Liver (tissue), 8 donors: ENCODE measurements at regions not wholly inside any gene's neighbourhood (a gene's known extent, or its start where the extent isn't known, plus 50 kb on each side); places are given as distances from the start of the nearest gene placed in this dataset.

Experiments
- DNase-seq: peaks from one replicate; pipeline ENCODE4 v3.0.0-alpha.2; 2017; ENCODE audit warnings: low spot score
- H3K27ac ChIP-seq, 2 donors: one replicate each; pipeline ENCODE4 v1.7.0; 2013; ENCODE audit warnings: inconsistent platforms in 2 of 2, low read length in 2 of 2, control low read depth in 1 of 2, low read depth in 1 of 2, mild to moderate bottlenecking in 1 of 2
- H3K27me3 ChIP-seq, 4 donors: one replicate each; pipeline versions ENCODE4 v1.6.1 to v1.7.0; 2013; ENCODE audit warnings: low read length in 3 of 4, inconsistent platforms in 1 of 4, mild to moderate bottlenecking in 1 of 4, moderate library complexity in 1 of 4; ENCODE audit not compliant: control insufficient read depth in 4 of 4, insufficient read depth in 4 of 4
- H3K36me3 ChIP-seq, 4 donors: one replicate each; pipeline versions ENCODE4 v1.6.1 to v1.7.0; 2013; ENCODE audit warnings: low read length in 3 of 4, mild to moderate bottlenecking in 3 of 4, low read depth in 1 of 4, moderate library complexity in 1 of 4; ENCODE audit not compliant: control insufficient read depth in 4 of 4, insufficient read depth in 3 of 4
- H3K4me1 ChIP-seq, 4 donors: one replicate each; pipeline versions ENCODE4 v1.6.1 to v1.7.0; 2013; ENCODE audit warnings: low read length in 3 of 4, mild to moderate bottlenecking in 3 of 4, moderate library complexity in 1 of 4; ENCODE audit not compliant: control insufficient read depth in 4 of 4, insufficient read depth in 4 of 4
- H3K4me3 ChIP-seq, 3 donors: one replicate each; pipeline versions ENCODE4 v1.6.1 to v1.7.0; 2013; ENCODE audit warnings: low read length in 3 of 3, control low read depth in 1 of 3, low read depth in 1 of 3, mild to moderate bottlenecking in 1 of 3
- H3K9ac ChIP-seq, 2 donors: one replicate each; pipeline ENCODE4 v1.7.0; 2013; ENCODE audit warnings: low read length in 2 of 2, mild to moderate bottlenecking in 2 of 2, moderate library complexity in 2 of 2, control low read depth in 1 of 2, low read depth in 1 of 2
- H3K9me3 ChIP-seq, 4 donors: one replicate each; pipeline versions ENCODE4 v1.6.1 to v1.7.0; 2013; ENCODE audit warnings: low read length in 3 of 4; ENCODE audit not compliant: control insufficient read depth in 4 of 4
- EGR1 ChIP-seq, 2 donors: IDR thresholded peaks; 2 replicates each; pipeline ENCODE4 v1.6.1; 2016 to 2018; ENCODE audit warnings: antibody characterized with exemption in 2 of 2, low read depth in 2 of 2
- FOXA1 ChIP-seq: IDR thresholded peaks from 2 replicates; pipeline ENCODE4 v1.6.1; 2016; ENCODE audit warnings: antibody characterized with exemption
- FOXA2 ChIP-seq: IDR thresholded peaks from 2 replicates; pipeline ENCODE4 v1.6.1; 2016; ENCODE audit warnings: antibody characterized with exemption
- GABPA ChIP-seq, 2 donors: IDR thresholded peaks in 1 of 2; conservative IDR thresholded peaks in 1 of 2; 2 replicates each; pipeline ENCODE4 v1.6.1; 2016; ENCODE audit warnings: antibody characterized with exemption in 2 of 2, mild to moderate bottlenecking in 1 of 2, moderate library complexity in 1 of 2
- HNF4A ChIP-seq, 2 donors: conservative IDR thresholded peaks; 2 replicates each; pipeline ENCODE4 v1.6.1; 2016; ENCODE audit warnings: antibody characterized with exemption in 2 of 2, mild to moderate bottlenecking in 2 of 2
- HNF4G ChIP-seq: IDR thresholded peaks from 2 replicates; pipeline ENCODE4 v1.6.1; 2016; ENCODE audit warnings: antibody characterized with exemption
- JUND ChIP-seq, 2 donors: IDR thresholded peaks; 2 replicates each; pipeline ENCODE4 v1.6.1; 2016; ENCODE audit warnings: antibody characterized with exemption in 2 of 2
- NR2F2 ChIP-seq: IDR thresholded peaks from 2 replicates; pipeline ENCODE4 v1.6.1; 2016; ENCODE audit warnings: antibody characterized with exemption
- RAD21 ChIP-seq, 2 donors: IDR thresholded peaks; 2 replicates each; pipeline ENCODE4 v1.6.1; 2016; ENCODE audit warnings: antibody characterized with exemption in 2 of 2, mild to moderate bottlenecking in 2 of 2
- RXRA ChIP-seq, 2 donors: IDR thresholded peaks; 2 replicates each; pipeline ENCODE4 v1.6.1; 2017 to 2018; ENCODE audit warnings: antibody characterized with exemption in 2 of 2, mild to moderate bottlenecking in 1 of 2
- SP1 ChIP-seq: IDR thresholded peaks from 2 replicates; pipeline ENCODE4 v1.6.1; 2018; ENCODE audit warnings: antibody characterized with exemption, mild to moderate bottlenecking
- TAF1 ChIP-seq: conservative IDR thresholded peaks from 2 replicates; pipeline ENCODE4 v1.6.1; 2016; ENCODE audit warnings: antibody characterized with exemption, mild to moderate bottlenecking
- YY1 ChIP-seq: IDR thresholded peaks from 2 replicates; pipeline ENCODE4 v1.6.1; 2016; ENCODE audit warnings: antibody characterized with exemption, mild to moderate bottlenecking
- WGBS: extraction: QIAGEN DNeasy Blood & Tissue Kit; methylation state at CpG from one replicate; pipeline ENCODE4 v1.1.7; 2013; 5-methylcytosine and 5-hydroxymethylcytosine counted together
- TF ChIP-seq, protein P1 (sequence below): IDR thresholded peaks from 2 replicates; pipeline ENCODE4 v1.6.1; 2016; ENCODE audit warnings: antibody characterized with exemption, mild to moderate bottlenecking
- TF ChIP-seq, protein P2 (sequence below): IDR thresholded peaks from 2 replicates; pipeline ENCODE4 v1.6.1; 2016; ENCODE audit warnings: antibody characterized with exemption
- TF ChIP-seq, protein P3 (sequence below): IDR thresholded peaks from 2 replicates; pipeline ENCODE4 v1.6.1; 2016; ENCODE audit warnings: antibody characterized with exemption
- TF ChIP-seq, protein P4 (sequence below): fragments of 150-350 bp; IDR thresholded peaks from 2 replicates; pipeline ENCODE4 v1.5.1; 2017; ENCODE audit warnings: improper control_type of control experiment, low read depth, low read length; ENCODE audit not compliant: missing input control
- TF ChIP-seq, protein P5 (sequence below): IDR thresholded peaks from 2 replicates; pipeline ENCODE4 v1.6.1; 2016; ENCODE audit warnings: antibody characterized with exemption
- donor health status: healthy.
- donor health status: healthy.
- donor health status: healthy.
- donor health status: healthy.
- donor health status: healthy.

DNA sequence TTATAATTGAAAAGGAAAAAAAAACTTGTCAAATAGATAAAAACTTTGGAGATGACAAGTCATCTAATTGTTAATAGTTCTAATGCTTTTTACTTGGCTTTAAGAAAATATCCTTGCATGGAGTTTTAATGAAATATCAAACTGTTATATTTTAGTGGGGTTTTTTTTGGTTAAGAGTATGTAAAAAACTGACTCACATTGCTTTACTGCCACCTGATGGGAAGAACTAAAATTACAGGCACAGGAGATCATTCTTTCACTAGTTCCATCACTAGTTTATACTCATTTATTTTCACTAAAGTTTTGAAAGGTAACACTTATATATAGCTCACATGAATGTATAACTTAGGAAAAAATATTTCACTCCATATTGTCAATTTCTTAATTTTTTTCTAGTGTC, 309.1 kb downstream of the LMBRD1 start (continued):
- TF ChIP-seq, protein P1, sequence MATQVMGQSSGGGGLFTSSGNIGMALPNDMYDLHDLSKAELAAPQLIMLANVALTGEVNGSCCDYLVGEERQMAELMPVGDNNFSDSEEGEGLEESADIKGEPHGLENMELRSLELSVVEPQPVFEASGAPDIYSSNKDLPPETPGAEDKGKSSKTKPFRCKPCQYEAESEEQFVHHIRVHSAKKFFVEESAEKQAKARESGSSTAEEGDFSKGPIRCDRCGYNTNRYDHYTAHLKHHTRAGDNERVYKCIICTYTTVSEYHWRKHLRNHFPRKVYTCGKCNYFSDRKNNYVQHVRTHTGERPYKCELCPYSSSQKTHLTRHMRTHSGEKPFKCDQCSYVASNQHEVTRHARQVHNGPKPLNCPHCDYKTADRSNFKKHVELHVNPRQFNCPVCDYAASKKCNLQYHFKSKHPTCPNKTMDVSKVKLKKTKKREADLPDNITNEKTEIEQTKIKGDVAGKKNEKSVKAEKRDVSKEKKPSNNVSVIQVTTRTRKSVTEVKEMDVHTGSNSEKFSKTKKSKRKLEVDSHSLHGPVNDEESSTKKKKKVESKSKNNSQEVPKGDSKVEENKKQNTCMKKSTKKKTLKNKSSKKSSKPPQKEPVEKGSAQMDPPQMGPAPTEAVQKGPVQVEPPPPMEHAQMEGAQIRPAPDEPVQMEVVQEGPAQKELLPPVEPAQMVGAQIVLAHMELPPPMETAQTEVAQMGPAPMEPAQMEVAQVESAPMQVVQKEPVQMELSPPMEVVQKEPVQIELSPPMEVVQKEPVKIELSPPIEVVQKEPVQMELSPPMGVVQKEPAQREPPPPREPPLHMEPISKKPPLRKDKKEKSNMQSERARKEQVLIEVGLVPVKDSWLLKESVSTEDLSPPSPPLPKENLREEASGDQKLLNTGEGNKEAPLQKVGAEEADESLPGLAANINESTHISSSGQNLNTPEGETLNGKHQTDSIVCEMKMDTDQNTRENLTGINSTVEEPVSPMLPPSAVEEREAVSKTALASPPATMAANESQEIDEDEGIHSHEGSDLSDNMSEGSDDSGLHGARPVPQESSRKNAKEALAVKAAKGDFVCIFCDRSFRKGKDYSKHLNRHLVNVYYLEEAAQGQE, result no peak

DNA sequence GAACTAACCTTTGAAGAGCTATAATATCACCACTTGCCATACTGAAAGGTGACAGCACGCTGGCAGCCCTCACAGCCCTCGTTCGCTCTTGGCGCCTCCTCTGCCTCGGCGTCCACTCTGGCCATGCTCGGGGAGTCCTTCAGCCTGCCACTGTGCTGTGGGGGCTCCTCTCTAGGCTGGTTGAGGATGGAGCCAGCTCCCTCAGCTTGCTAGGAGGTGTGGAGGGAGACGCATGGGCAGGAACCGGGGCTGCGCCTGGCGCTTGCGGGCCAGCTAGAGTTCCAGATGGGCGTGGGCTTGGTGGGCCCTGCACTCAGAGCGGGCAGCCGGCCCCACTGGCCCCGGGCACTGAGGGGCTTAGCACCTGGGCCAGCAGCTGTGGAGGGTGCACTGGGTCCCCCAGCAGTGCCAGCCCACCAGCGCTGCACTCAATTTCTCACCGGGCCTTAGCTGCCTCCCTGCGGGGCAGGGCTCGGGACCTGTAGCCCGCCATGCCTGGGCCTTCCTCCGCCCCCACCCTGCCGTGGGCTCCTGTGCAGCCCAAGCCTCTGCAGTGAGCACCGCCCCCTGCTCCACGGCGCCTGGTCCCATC, 329.7 kb downstream of the LMBRD1 start:
- TF ChIP-seq, protein P1, result no peak
- TF ChIP-seq SP1, result no peak
- TF ChIP-seq, protein P2, sequence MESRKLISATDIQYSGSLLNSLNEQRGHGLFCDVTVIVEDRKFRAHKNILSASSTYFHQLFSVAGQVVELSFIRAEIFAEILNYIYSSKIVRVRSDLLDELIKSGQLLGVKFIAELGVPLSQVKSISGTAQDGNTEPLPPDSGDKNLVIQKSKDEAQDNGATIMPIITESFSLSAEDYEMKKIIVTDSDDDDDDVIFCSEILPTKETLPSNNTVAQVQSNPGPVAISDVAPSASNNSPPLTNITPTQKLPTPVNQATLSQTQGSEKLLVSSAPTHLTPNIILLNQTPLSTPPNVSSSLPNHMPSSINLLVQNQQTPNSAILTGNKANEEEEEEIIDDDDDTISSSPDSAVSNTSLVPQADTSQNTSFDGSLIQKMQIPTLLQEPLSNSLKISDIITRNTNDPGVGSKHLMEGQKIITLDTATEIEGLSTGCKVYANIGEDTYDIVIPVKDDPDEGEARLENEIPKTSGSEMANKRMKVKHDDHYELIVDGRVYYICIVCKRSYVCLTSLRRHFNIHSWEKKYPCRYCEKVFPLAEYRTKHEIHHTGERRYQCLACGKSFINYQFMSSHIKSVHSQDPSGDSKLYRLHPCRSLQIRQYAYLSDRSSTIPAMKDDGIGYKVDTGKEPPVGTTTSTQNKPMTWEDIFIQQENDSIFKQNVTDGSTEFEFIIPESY, result no peak
- TF ChIP-seq HNF4G, result no peak
- no peak for TF ChIP-seq TAF1
- TF ChIP-seq, protein P3, sequence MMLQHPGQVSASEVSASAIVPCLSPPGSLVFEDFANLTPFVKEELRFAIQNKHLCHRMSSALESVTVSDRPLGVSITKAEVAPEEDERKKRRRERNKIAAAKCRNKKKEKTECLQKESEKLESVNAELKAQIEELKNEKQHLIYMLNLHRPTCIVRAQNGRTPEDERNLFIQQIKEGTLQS, result no peak
- no peak for TF ChIP-seq FOXA1
- TF ChIP-seq GABPA (IDR thresholded peaks at IDR 0.05 in 1 of 2, conservative IDR thresholded peaks at IDR 0.05 in 1 of 2), result no peak
- TF ChIP-seq RXRA (IDR thresholded peaks at IDR 0.05), result no peak
- no peak for TF ChIP-seq NR2F2
- TF ChIP-seq, protein P4, sequence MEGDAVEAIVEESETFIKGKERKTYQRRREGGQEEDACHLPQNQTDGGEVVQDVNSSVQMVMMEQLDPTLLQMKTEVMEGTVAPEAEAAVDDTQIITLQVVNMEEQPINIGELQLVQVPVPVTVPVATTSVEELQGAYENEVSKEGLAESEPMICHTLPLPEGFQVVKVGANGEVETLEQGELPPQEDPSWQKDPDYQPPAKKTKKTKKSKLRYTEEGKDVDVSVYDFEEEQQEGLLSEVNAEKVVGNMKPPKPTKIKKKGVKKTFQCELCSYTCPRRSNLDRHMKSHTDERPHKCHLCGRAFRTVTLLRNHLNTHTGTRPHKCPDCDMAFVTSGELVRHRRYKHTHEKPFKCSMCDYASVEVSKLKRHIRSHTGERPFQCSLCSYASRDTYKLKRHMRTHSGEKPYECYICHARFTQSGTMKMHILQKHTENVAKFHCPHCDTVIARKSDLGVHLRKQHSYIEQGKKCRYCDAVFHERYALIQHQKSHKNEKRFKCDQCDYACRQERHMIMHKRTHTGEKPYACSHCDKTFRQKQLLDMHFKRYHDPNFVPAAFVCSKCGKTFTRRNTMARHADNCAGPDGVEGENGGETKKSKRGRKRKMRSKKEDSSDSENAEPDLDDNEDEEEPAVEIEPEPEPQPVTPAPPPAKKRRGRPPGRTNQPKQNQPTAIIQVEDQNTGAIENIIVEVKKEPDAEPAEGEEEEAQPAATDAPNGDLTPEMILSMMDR, result no peak
- TF ChIP-seq RAD21 (IDR thresholded peaks at IDR 0.05), result no peak
- TF ChIP-seq JUND (IDR thresholded peaks at IDR 0.05), result no peak
- no peak for TF ChIP-seq FOXA2
- TF ChIP-seq, protein P5, sequence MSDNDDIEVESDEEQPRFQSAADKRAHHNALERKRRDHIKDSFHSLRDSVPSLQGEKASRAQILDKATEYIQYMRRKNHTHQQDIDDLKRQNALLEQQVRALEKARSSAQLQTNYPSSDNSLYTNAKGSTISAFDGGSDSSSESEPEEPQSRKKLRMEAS, result no peak
- TF ChIP-seq YY1, result no peak
- TF ChIP-seq EGR1 (IDR thresholded peaks at IDR 0.05; ENCODE audit: low read depth in 2 of 2), result no peak
- TF ChIP-seq HNF4A (conservative IDR thresholded peaks at IDR 0.05), result no peak
- no peak overlapping the region for H3K4me3 ChIP-seq
- no peaks in the 10 kb centered on the region for H3K36me3 ChIP-seq
- H3K4me1 ChIP-seq, result no peaks in the 10 kb centered on the region
- no peak overlapping the region for H3K9ac ChIP-seq
- DNase-seq, result no peak
- WGBS, result 92% methylated on average over 26 of the region's 26 CpGs
- H3K27me3 ChIP-seq, result no peaks in the 10 kb centered on the region
- peaks cover 0 to 2% (median 0%) of the 10 kb centered on the region in 4 donors for H3K9me3 ChIP-seq
- H3K27ac ChIP-seq, result no peak overlapping the region
